NCI-H748 (cell line): ENCODE measurements at regions not wholly inside any gene's neighbourhood (a gene's known extent, or its start where the extent isn't known, plus 50 kb on each side); places are given as distances from the start of the nearest gene placed in this dataset.
A peak's percentile ranks its signal among the peaks of the same experiment; 100 is the strongest.
"Not testable (repeated sequence)": the region's sequence is repeated elsewhere in the genome, so short reads cannot be mapped to it uniquely, and the experiment has no call there.

Source experiments
- DNase-seq: peaks from one replicate; lab custom pipeline; 2025; ENCODE audit not compliant: unreplicated experiment; lab: John Stamatoyannopoulos, UW

DNA sequence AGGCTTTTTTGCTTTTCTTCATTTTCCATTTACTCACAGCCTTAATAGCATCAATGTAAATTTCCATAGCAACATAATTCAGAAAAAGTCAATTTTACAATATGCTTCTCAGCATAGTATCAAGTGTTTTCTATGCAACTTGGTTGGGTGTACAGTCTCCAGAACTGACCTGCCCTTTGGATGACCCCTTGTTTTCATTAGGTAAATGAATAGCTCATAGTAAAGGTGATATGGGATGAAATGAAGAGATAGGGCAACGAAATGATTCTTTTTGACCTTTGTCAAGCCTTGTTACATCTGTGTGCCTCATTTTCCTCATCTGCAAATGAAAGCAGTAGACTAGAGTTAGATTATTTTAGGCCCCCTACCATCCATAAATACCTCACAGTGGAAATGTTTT, 1081.0 kb downstream of the TMTC2 start:
- no peak for DNase-seq

DNA sequence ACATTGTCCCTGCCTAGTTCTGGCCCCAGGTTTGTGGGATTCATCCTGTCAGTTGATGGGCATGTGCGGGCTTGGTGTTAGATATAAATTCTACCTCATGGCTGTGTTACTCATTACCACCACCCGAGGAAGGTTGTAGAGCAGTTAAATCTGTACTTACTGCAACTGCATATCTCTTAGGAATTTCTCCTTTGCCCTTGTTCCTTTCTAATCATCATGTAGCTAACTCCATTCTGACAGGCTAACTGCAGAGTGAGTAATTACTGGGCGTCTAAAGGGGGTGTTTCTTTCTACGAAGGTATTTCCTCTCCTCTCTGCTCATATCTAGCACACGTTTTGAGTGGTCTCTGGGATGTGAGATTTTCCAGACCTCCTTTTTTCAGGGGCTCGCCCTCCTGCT, 1076.7 kb downstream of the TMTC2 start:
- no peak for DNase-seq

DNA sequence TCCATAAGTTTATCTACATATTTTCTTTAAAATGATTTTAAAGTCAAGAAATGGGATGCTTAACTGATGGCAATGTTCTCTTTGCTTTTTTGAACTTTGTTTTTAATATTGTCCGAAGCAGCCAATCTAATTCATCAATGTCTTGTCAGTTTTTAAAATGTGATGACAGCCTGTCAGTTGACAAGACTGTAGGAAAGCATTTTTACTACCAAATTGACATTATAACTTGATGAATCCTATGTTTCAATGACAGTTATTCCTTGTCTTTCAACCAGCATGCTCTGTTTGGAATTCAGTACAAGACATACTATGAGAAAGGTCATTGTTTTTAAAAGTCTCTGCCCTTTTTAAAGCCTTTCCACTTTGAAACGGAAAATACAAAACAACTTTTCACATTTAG, 1073.2 kb downstream of the TMTC2 start:
- no peak for DNase-seq

DNA sequence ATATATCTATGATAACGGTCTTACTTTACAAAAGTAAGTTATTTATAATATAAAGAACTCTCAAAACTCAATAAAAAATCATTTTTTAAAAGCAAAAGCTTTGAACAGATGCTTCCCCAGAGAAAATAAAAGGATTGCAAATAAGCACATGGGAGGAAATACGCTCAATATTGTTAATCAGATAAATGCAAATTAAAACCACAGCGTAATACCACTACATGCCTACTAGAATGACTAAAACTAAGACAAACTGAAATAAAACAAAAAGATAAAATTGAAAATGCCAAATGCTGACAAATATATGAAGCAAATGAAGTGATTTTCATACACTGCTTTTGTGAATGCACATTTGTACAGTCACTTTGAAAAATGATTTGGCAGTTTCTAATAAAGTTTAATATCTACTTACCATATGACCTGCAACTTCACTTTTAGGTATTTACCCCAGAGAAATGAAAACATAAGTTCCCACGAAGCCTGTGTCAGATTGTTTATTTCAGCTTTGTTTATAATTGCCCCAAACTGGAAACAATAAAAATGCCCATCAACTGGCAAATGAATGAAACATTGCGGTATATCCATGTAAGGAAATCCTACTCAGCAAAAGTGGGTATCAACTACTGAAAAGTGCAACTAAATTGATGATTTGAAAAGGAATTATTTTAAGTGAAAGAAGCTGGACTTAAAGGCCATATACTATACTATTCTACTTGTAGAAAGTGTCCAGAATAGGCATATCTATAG, 1072.4 kb downstream of the TMTC2 start:
- no peak for DNase-seq

DNA sequence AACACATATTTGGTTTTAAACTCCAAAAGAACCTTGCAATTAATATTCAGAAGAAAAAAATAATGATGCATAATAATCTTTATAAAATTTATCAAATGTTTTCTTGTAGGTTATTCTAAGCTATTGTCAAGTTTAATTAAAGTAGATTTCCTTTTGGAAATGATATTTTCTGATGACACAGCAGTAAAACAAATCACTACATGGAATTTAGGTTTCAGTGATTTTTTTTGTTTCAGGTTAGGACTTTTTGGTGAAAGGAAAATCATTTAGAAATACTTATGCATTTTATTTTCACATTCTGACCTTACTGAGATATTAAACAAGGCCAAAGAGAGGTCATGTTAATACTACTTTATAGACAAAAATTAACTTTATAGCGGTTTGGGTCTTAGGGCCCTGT, 1067.2 kb downstream of the TMTC2 start:
- DNase-seq: no peak

DNA sequence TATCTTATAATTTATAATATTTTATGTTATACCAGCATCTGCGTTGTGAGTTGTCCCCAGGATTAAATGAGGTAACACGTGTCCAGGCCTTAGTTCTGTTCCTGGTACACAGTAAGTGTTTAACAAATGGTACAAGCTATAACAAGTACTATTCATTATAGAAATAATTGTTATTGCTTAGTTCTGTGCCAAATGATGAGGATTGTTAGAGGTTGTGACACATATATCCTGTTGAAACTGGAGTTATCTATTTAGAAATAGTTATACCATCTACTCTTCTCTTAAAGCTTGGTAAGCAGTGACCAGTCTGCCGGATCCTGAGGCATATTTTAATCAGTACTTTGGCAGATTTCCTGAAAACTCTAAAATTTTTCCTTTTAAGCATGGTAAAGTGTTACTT, 1066.5 kb downstream of the TMTC2 start:
- DNase-seq: no peak

DNA sequence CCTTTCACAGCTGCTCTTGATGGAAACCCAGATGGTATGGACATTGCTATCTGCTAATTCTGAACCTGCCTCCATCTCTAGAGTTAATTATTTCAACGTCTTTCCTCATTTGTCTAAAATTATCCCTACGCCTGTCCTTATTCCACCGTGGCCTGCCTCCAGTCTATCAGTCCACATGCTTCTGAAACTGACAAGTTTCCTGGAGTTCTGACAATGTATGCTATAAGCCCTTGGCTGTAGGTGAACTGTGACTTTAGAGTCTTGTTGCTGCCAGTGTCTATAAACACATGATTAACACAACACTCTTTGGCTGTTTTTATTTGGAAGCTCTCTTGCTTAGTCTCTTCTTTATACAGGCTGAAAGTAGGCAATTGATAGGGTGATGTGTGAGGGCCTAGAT, 1052.9 kb downstream of the TMTC2 start:
- DNase-seq: no peak

DNA sequence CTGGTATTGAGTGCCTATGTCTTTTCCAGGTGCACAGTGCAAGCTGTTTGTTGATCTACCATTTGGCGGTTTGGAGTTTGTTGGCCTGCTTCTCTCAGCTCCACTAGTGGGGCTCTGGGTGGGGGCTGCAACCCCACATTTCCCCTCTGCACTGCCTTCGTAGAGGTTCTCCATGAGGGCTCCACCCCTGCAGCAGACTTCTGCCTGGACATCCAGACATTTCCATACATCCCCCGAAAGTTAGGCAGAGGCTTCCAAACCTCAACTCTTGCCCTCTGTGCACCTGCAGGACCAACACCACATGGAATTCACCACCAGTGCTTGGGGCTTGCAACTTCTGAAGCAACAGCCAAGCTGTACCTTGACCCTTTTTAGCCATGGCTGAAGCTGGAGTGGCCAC, 1024.1 kb downstream of the TMTC2 start:
- no peak for DNase-seq

DNA sequence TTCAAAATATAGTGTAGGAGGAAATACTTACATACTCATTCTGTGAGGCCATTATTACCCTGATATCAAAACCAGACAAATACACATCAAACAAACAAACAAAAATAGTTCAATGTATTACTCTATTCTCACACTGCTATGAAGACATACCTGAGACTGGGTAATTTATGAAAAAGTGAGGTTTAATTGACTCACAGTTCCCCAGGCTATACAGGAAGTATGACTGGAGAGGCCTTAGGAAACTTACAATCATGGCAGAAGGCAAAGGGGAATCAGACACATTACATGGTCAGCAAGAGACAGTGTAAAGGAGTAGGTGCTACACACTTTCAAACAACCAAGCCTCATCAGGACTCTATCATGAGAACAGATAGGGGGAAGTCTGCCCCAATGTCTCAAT, 1023.2 kb downstream of the TMTC2 start:
- no peak for DNase-seq

DNA sequence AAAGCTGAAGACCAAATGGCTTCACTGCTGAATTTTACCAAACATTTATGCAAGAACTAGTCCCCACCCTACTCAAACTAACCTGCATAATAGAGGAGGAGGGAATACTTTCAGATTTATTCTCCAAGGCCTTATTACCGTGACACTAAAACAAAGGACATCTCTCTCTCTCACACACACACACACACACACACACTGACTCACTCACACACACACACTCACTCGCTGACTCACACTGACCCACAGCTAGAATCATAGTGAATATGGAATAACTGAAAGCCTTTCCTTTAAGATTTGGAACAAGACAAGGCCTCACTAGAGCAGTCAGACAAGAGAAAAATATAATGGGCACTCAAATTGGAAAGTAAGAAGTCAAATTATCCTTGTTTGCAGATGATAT, 1014.1 kb downstream of the TMTC2 start:
- DNase-seq: no peak

DNA sequence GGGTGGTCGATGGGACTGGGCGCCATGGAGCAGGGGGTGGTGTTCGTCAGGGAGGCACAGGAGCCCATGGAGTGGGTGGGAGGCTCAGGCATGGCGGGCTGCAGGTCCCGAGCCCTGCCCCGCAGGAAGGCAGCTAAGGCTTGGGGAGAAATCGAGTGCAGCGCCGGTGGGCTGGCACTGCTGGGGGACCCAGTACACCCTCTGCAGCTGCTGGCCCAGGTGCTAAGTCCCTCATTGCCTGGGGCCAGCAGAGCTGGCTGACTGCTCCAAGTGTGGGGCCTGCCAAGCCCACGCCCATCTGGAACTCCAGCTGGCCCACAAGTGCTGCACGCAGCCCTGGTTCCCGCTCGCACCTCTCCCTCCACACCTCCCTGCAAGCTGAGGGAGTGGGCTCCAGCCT, 1009.6 kb downstream of the TMTC2 start:
- not testable (repeated sequence) for DNase-seq

DNA sequence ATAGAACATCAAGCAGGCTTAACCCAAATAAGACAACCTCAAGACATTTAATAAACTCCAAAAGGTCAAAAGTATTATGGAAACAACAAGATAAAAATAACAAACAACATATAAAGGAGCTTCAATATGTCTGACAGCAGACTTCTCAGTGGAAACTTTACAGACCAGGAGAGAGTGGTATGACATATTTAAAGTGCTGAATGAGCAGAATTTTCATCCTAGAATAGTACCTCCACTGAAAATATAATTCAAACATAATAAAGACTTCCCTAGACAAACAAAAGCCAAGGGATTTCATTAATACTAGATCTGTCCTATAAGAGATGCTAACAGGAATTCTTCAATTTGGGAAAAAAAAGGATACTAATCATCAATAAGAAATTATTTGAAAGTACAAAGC, 1005.0 kb downstream of the TMTC2 start:
- no peak for DNase-seq

DNA sequence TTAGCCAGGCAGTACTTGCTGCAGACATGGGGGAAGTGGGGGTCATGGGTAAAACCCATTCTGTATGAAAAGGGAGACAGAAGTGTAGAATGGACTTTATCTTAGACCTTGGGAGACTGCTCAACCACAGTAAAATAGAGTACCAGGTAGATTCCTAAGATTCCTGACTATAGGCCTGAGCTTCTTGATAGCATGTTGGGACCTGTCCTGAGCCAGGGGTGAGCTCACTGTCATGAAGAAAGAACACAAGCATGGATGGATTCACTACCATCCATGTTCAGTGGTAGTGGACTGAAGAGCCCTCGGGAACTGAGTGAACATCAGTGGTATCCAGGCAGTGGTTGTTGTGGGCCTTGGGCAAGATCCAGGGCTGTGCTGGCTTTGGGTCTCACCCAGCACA, 1003.8 kb downstream of the TMTC2 start:
- no peak for DNase-seq

DNA sequence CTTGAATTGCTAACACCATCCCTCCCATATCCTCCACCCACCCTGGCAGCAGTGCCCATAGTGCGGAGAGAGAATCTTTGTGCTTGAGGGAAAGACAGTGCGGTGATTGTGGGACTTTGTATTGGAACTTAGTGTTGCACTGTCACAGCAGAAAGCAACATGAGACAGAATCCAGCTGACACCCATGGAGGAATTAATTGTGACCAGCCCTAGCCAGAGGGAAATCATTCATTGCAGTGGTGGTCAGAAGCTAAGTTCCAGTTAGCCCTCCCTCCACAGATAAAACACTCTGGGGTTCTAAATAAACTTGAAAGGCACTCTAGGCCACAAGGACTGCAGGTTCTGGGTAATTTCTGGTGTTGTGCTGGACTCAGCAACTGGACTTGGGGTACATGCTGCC, 1002.6 kb downstream of the TMTC2 start:
- no peak for DNase-seq

DNA sequence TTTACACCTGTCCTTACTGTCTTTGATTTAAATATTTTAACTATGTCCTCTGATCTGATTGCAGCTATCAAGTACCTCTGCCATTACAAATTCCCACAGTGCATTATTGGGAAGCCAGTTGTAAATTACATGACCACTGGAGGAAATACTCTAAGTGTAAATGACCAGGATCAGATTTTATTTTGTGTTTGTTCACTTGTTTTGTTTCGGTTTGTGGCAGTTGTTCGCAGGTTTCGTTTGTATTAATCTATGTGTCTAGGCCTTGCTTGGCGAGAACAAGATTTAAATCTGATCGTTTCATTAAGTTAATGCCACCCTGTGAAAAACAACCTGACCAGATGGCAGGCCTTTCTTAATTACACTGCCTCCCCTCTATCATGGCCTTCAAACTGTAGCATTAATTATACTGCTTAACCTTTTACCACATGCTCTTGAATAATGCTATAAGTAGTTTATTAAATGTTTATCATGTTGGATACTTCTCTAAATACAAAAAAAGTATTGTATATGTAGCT, 990.1 kb downstream of the TMTC2 start:
- peak; percentile 45 for DNase-seq

DNA sequence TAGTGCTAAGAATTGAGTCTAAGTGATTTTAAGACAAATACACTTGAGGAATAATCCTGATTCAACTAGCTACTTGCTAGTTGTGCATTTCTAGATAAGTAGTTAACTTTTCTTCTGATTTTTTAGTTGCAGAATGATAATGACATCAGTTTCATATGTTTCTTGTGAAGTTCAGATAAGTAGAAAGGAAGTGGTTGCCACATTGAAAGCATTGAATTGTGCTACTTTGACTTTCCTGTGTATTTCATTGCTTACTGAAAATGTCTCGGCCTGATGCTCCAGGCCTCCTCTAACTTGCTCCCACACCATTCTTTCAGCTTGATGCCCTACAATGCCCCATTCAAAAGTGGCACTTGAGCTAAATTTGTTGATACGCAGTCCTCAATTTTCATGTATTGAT, 980.0 kb downstream of the TMTC2 start:
- DNase-seq: no peak

DNA sequence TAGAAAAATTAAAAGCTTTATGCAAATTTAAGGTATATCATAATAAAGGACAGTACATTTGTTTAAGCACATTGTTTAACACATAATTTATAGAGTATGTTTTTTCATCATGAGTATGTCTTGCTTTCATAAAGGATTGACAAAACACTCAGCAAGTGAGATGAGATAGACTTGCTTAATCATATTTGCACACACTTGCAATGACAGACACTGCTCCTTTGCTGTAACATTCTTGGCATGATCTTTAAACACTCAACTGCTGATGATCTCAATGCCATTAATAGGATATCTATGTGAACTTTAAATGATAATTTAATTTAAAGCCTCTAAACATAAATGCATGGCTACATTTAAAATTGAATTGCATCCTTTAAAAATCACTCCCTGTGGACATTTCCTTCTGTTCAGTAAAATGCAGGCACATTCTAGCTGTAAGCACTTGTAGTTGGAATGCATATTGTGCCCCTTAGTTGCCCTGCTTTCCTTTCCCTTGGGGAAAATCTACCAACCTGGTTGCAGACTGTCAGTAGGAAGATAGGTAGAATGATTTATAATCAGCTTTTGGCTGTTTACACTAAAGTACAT, 979.0 kb downstream of the TMTC2 start:
- DNase-seq: no peak

DNA sequence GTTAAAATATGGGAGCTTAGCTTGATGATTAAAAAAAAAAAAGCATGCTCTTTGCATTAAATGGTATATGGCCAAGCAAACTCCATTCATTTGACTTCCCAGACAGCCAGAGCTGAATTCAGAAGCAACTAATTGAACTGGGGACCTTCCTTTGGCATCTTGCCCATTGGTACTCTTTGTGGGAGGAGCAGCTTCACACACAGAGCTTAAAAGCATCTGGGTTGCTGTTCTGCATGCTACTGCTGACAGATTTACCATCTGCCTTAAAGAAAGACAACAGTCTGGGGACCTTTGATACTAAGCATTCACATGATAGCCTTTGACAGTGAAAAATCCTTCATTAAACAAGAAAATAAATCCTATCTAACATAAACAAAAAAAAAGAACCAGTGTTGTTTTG, 977.9 kb downstream of the TMTC2 start:
- DNase-seq: peak; percentile 94

DNA sequence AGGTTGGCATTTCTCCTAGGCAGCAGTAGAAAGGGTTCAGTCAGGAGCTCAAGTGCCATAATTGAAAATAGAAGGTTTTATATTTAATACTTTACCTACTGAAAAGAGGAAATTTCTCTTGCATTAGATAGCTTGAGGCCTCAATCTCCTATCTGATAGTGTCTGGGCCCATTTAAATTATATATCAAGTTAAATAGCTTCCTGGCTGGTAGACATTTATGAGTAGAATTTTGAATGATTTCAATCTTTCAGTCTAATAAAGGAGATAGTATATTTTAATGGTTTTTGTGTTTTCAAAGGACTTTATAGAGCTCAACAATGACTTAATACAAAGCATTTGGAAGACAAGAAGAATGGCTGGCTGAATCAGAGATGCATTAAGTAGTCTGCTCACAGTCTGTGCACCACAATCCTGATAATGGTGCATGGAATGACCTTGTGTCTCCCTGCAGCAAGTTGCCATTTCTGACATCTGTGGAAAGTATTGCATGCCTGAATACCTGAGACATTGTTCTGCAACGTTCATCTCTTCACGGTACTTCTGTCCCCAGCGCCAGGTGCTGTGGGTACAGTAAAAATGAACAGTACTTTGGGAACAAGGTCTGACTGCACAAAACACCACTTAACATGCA, 974.1 kb downstream of the TMTC2 start:
- no peak for DNase-seq

DNA sequence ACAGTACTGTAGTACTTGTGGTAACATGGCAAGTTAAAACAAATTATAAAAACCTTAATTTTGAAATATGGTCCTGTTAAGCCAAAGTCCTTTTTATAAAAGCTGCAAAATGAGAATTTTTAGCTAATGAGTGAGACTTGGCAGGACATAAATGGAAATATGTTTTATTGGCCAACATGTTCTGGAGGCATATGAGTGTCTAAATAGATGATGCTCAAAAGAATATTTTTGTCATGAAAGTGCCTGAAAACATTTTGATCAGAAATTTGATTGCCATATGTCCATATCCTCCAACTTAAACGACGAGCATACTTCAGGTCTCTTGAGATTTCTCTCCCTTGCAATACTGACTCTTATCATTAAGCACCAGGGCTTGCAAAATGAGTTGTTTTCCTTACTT, 972.6 kb downstream of the TMTC2 start:
- DNase-seq: no peak

DNA sequence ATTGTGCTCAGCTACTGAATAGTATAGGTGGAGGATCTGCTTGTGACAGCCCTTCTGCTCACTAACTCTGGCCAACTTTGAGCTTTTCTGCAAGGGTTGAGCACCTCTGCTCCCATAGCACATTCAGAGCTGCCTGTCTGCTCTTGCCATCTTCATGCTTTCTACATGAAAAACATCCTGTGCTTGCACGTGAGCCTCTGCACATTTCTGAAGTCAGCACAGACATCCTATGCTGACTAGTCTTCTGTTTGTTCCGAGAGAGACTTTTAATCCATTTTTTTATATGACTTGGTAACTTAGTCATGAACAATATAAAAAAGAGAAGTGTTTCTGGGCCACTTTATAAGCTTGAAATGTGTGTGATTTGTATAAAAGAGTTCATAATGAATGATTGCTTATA, 969.3 kb downstream of the TMTC2 start:
- peak; percentile 22 for DNase-seq

DNA sequence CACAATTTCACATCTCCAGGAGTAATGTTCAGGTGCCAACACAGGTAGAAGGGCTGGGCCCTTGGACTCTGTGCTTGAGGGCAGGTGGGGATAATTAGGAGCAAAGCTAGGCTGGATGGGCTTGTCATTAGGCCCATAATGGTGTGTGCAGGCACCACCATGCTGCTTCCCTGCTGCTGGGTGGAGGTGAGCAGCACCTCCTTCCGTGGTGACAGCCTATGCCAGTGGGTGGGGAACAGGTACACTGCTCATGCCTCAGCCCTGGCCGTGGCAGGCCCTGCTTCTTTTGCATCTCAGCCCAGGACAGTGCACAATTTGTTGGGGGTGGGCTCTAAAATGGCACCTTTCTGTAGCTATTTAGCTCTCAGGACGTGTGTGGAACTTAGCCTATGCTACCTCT, 955.5 kb downstream of the TMTC2 start:
- DNase-seq: no peak
